ENCODE measurements at regions not wholly inside any gene's neighbourhood (a gene's known extent, or its start where the extent isn't known, plus 50 kb on each side); places are given as distances from the start of the nearest gene placed in this dataset.
"Not testable (repeated sequence)": the region's sequence is repeated elsewhere in the genome, so short reads cannot be mapped to it uniquely, and the experiment has no call there.

DNA sequence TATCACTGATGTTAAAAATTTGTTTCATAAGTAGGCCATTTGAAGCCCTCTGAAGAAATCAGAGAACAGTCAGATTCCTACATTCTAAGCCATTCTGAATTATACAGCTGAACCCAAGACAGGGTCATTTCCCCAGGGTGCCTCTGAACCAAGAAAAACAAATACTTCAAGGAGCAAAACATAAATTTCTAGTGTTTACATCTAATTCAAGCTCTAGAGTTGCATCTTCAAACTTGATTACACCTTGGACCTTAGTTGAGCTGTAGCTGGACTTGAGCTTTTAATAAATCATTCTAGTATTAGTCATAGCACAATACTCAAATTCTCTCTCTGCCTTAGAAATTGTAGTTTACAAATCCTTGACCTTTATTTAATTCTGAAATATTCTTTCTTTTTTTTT, 87.6 kb upstream of the IL15 start:
- no peaks in the 10 kb centered on the region for H3K36me3 ChIP-seq (ENCODE audit: control insufficient read depth in 2 of 3, insufficient read depth in 3 of 3, low read length in 3 of 3)
- no peaks in the 10 kb centered on the region for H3K4me1 ChIP-seq (ENCODE audit: control insufficient read depth in 2 of 3, insufficient read depth in 2 of 3, low read depth in 1 of 3, low read length in 3 of 3)
- intact Hi-C loops (cut with DNase I): no loop called here
- TF ChIP-seq, protein P1, sequence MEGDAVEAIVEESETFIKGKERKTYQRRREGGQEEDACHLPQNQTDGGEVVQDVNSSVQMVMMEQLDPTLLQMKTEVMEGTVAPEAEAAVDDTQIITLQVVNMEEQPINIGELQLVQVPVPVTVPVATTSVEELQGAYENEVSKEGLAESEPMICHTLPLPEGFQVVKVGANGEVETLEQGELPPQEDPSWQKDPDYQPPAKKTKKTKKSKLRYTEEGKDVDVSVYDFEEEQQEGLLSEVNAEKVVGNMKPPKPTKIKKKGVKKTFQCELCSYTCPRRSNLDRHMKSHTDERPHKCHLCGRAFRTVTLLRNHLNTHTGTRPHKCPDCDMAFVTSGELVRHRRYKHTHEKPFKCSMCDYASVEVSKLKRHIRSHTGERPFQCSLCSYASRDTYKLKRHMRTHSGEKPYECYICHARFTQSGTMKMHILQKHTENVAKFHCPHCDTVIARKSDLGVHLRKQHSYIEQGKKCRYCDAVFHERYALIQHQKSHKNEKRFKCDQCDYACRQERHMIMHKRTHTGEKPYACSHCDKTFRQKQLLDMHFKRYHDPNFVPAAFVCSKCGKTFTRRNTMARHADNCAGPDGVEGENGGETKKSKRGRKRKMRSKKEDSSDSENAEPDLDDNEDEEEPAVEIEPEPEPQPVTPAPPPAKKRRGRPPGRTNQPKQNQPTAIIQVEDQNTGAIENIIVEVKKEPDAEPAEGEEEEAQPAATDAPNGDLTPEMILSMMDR (IDR thresholded peaks at IDR 0.05; ENCODE audit: borderline replicate concordance, extremely low read depth, insufficient read depth): no peak
- no peak overlapping the region for H3K9ac ChIP-seq (ENCODE audit: low read length in 3 of 3)
- FAIRE-seq: no peak
- H3K4me3 ChIP-seq (ENCODE audit: low read length in 3 of 3): no peak overlapping the region
- H3K27ac ChIP-seq (ENCODE audit: low read depth in 2 of 2, low read length in 2 of 2): no peak overlapping the region
- H3K27me3 ChIP-seq (ENCODE audit: control insufficient read depth, insufficient read depth, low read length): no peaks in the 10 kb centered on the region
- H3K9me3 ChIP-seq (ENCODE audit: control insufficient read depth in 2 of 3, insufficient read depth in 1 of 3, low read length in 3 of 3): no peaks in the 10 kb centered on the region
- no peak for DNase-seq

- Histone ChIP-seq H3K4me3 (ENCODE audit: low read length in 3 of 3) (no peak overlapping the region), H3K27me3 (ENCODE audit: control insufficient read depth, insufficient read depth, low read length) (no peaks in the 10 kb centered on the region), H3K27ac (ENCODE audit: low read depth in 2 of 2, low read length in 2 of 2) (no peak overlapping the region), H3K9ac (ENCODE audit: low read length in 3 of 3) (no peak overlapping the region), H3K4me1 (ENCODE audit: control insufficient read depth in 2 of 3, insufficient read depth in 2 of 3, low read depth in 1 of 3, low read length in 3 of 3) (no peaks in the 10 kb centered on the region), H3K36me3 (ENCODE audit: control insufficient read depth in 2 of 3, insufficient read depth in 3 of 3, low read length in 3 of 3) (no peaks in the 10 kb centered on the region), H3K9me3 (ENCODE audit: control insufficient read depth in 2 of 3, insufficient read depth in 1 of 3, low read length in 3 of 3) (no peaks in the 10 kb centered on the region)
- no peak for DNase-seq
- no peak for FAIRE-seq
- TF ChIP-seq, protein P1 (IDR thresholded peaks at IDR 0.05; ENCODE audit: borderline replicate concordance, extremely low read depth, insufficient read depth): no peak
- intact Hi-C loops (cut with DNase I): no loop called here
Observed at GRCh38 chr4:141560056-141560455, 76.3 kb upstream of the IL15 start.

DNA sequence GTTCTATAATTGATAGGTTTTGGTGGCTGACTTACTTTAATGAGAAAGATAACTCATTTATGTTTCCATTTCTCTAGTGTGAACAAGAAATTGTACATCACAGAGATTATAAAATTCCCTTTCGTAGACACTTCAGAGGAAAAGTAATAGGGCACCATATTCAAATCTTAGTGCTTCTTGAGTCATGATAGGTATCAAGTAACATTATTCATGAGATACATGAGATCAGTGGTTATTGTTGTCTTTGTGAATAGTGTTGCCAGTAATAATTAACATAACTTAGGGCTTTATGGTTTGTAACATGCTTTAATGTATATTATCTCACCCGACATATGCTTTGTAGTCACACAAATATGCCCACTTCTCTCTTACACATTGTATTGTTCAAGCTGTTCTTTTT, 73.7 kb upstream of the IL15 start:
- Histone ChIP-seq H3K27me3 (ENCODE audit: control insufficient read depth, insufficient read depth, low read length) (no peaks in the 10 kb centered on the region), H3K9me3 (ENCODE audit: control insufficient read depth in 2 of 3, insufficient read depth in 1 of 3, low read length in 3 of 3) (no peaks in the 10 kb centered on the region), H3K4me3 (ENCODE audit: low read length in 3 of 3) (no peak overlapping the region), H3K4me1 (ENCODE audit: control insufficient read depth in 2 of 3, insufficient read depth in 2 of 3, low read depth in 1 of 3, low read length in 3 of 3) (no peaks in the 10 kb centered on the region), H3K27ac (ENCODE audit: low read depth in 2 of 2, low read length in 2 of 2) (no peak overlapping the region), H3K9ac (ENCODE audit: low read length in 3 of 3) (no peak overlapping the region), H3K36me3 (ENCODE audit: control insufficient read depth in 2 of 3, insufficient read depth in 3 of 3, low read length in 3 of 3) (no peaks in the 10 kb centered on the region)
- FAIRE-seq (no peak), DNase-seq (no peak)
- TF ChIP-seq, protein P1 (IDR thresholded peaks at IDR 0.05; ENCODE audit: borderline replicate concordance, extremely low read depth, insufficient read depth): no peak
- intact Hi-C loops (cut with DNase I): no loop called here

GRCh38 chr4:141563723-141564122, 72.7 kb upstream of the IL15 start:
- H3K4me3 ChIP-seq (ENCODE audit: low read length in 3 of 3): no peak overlapping the region
- no peak for DNase-seq
- no peak overlapping the region for H3K9ac ChIP-seq (ENCODE audit: low read length in 3 of 3)
- H3K9me3 ChIP-seq (ENCODE audit: control insufficient read depth in 2 of 3, insufficient read depth in 1 of 3, low read length in 3 of 3): no peaks in the 10 kb centered on the region
- no peaks in the 10 kb centered on the region for H3K4me1 ChIP-seq (ENCODE audit: control insufficient read depth in 2 of 3, insufficient read depth in 2 of 3, low read depth in 1 of 3, low read length in 3 of 3)
- intact Hi-C loops (cut with DNase I): no loop called here
- H3K36me3 ChIP-seq (ENCODE audit: control insufficient read depth in 2 of 3, insufficient read depth in 3 of 3, low read length in 3 of 3): no peaks in the 10 kb centered on the region
- H3K27me3 ChIP-seq (ENCODE audit: control insufficient read depth, insufficient read depth, low read length): no peaks in the 10 kb centered on the region
- TF ChIP-seq, protein P1 (IDR thresholded peaks at IDR 0.05; ENCODE audit: borderline replicate concordance, extremely low read depth, insufficient read depth): no peak
- no peak overlapping the region for H3K27ac ChIP-seq (ENCODE audit: low read depth in 2 of 2, low read length in 2 of 2)
- FAIRE-seq: no peak

DNA sequence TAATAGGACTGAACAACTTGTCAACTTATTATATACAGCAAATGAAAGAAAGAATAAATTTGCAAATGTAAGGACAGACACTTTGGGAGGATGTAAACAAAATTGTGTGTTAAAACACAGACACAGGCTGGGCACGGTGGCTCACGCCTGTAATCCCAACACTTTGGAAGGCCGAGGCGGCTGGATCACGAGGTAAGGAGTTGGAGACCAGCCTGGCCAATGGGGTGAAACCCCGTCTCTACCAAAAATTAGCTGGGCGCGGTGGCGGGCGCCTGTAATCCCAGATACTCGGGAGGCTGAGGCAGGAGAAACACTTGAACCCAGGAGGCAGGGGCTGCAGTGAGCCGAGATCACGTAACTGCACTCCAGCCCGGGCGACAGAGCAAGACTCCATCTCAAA, 71.4 kb upstream of the IL15 start:
- H3K9me3 ChIP-seq (ENCODE audit: control insufficient read depth in 2 of 3, insufficient read depth in 1 of 3, low read length in 3 of 3); H3K4me1 ChIP-seq (ENCODE audit: control insufficient read depth in 2 of 3, insufficient read depth in 2 of 3, low read depth in 1 of 3, low read length in 3 of 3); H3K4me3 ChIP-seq (ENCODE audit: low read length in 3 of 3); H3K27me3 ChIP-seq (ENCODE audit: control insufficient read depth, insufficient read depth, low read length); H3K9ac ChIP-seq (ENCODE audit: low read length in 3 of 3); intact Hi-C loops (cut with DNase I); H3K27ac ChIP-seq (ENCODE audit: low read depth in 2 of 2, low read length in 2 of 2); H3K36me3 ChIP-seq (ENCODE audit: control insufficient read depth in 2 of 3, insufficient read depth in 3 of 3, low read length in 3 of 3); FAIRE-seq: not testable (repeated sequence)
- DNase-seq: peak in 1 of 5 donors; percentile 58
